OCI-LY3 (cell line): ENCODE measurements at regions not wholly inside any gene's neighbourhood (a gene's known extent, or its start where the extent isn't known, plus 50 kb on each side); places are given as distances from the start of the nearest gene placed in this dataset.

Experiments
- EZH2phosphoT487 ChIP-seq: fragments of 200-600 bp; shearing (Covaris generic); IDR thresholded peaks from 2 replicates; pipeline ENCODE4 v1.6.1; 2018; ENCODE audit warnings: antibody characterized with exemption, mixed run types, low read depth
- TF ChIP-seq, protein P1 (sequence below): fragments of 200-600, 300-600 bp; sonication (generic); IDR thresholded peaks from 2 replicates; pipeline ENCODE4 v1.5.1; 2014; ENCODE audit warnings: antibody characterized with exemption, low read length, low read depth

DNA sequence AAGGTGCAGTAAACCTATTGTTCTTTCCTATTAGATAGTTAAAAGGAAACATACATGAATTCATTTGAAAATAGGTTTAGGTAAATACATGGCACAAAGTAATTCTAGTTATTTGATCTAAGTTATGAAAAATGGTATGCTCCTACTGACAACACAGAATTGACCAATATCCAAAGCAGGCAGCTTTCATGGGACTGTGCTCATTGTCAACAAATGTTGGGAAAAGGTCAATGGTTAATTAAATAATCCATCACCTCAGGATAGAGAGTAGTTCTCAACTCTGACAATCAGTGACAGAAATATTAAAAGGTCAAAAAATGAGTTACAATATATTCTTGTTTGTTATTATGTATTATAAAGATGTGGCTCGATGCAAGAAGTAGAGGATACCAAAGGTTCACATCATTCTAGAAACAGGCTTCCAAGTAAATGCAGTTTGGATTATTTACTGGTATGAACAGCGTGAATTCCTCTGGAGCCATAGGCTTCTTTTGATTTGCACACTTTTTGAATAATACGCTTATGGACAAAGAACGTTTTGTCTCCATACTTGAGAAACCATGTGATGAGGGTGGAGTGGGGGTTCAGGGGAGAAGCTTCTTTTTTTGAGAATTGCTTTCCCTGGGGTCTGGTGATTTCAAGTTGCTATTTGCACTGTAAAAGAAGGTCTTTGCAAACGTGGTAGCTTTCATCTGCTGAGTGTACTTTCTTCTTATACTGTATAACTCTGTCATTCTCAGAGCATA is 422.0 kb upstream of the ZEB2 start:
- TF ChIP-seq, protein P1, sequence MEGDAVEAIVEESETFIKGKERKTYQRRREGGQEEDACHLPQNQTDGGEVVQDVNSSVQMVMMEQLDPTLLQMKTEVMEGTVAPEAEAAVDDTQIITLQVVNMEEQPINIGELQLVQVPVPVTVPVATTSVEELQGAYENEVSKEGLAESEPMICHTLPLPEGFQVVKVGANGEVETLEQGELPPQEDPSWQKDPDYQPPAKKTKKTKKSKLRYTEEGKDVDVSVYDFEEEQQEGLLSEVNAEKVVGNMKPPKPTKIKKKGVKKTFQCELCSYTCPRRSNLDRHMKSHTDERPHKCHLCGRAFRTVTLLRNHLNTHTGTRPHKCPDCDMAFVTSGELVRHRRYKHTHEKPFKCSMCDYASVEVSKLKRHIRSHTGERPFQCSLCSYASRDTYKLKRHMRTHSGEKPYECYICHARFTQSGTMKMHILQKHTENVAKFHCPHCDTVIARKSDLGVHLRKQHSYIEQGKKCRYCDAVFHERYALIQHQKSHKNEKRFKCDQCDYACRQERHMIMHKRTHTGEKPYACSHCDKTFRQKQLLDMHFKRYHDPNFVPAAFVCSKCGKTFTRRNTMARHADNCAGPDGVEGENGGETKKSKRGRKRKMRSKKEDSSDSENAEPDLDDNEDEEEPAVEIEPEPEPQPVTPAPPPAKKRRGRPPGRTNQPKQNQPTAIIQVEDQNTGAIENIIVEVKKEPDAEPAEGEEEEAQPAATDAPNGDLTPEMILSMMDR: no peak
- no peak for TF ChIP-seq EZH2phosphoT487
